ENCODE measurements at regions not wholly inside any gene's neighbourhood (a gene's known extent, or its start where the extent isn't known, plus 50 kb on each side); places are given as distances from the start of the nearest gene placed in this dataset.

DNA sequence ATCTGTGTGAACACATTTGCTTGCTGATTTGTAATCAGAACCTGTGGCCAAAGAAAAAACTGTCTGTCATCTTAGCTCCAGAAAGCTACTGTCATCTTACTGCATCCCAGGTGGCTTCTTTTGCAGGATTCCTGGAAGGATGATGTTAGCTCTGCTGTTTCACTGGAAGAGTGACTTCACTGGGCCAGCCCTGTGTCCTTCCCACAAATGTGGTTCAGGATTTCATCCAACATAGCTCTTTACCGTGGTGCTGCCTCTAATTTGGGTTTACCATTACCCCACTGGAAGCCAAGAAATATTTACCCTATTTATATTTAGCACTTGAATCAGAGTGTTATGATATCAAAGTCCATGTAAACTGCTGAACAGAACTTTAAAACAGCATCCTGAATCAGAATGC is 501.0 kb downstream of the GADD45G start:
- TF ChIP-seq, protein P1, sequence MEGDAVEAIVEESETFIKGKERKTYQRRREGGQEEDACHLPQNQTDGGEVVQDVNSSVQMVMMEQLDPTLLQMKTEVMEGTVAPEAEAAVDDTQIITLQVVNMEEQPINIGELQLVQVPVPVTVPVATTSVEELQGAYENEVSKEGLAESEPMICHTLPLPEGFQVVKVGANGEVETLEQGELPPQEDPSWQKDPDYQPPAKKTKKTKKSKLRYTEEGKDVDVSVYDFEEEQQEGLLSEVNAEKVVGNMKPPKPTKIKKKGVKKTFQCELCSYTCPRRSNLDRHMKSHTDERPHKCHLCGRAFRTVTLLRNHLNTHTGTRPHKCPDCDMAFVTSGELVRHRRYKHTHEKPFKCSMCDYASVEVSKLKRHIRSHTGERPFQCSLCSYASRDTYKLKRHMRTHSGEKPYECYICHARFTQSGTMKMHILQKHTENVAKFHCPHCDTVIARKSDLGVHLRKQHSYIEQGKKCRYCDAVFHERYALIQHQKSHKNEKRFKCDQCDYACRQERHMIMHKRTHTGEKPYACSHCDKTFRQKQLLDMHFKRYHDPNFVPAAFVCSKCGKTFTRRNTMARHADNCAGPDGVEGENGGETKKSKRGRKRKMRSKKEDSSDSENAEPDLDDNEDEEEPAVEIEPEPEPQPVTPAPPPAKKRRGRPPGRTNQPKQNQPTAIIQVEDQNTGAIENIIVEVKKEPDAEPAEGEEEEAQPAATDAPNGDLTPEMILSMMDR (conservative IDR thresholded peaks at IDR 0.05 in 1 of 2, IDR thresholded peaks at IDR 0.05 in 1 of 2; ENCODE audit: extremely low read depth in 1 of 2, insufficient read depth in 1 of 2, low read depth in 1 of 2, low read length in 2 of 2), result no peak
- TF ChIP-seq EZH2 (IDR thresholded peaks at IDR 0.05; ENCODE audit: borderline replicate concordance, low read length), result no peak

Measured in mammary epithelial cell (primary cell).